SK-N-SH treated with all-trans-retinoic acid at 6 μM for 48 hours (cell line): ENCODE measurements at regions not wholly inside any gene's neighbourhood (a gene's known extent, or its start where the extent isn't known, plus 50 kb on each side); places are given as distances from the start of the nearest gene placed in this dataset.

ENCODE experiments used
- ATAC-seq: fragments of 200-7000 bp; cut with Tn5 transposase; 3 replicates; pipeline ENCODE4 v1.9.1; 2020; ENCODE audit warnings: mild to moderate bottlenecking, moderate library complexity
- ARNTL ChIP-seq: fragments of 450-650 bp; formaldehyde crosslinking; IDR thresholded peaks from 2 replicates; pipeline ENCODE4 v1.5.0; 2020; ENCODE audit warnings: low read depth, mild to moderate bottlenecking, moderate library complexity, borderline replicate concordance
- BACH2 ChIP-seq: fragments of 250-450 bp; sonication (Bioruptor Pico); IDR thresholded peaks from 2 replicates; pipeline ENCODE4 v1.9.0; 2021; ENCODE audit warnings: mild to moderate bottlenecking, borderline replicate concordance
- CSDC2 ChIP-seq: fragments of 250-450 bp; sonication (Bioruptor Pico); IDR thresholded peaks from 2 replicates; pipeline ENCODE4 v1.5.0; 2020; ENCODE audit warnings: mild to moderate bottlenecking, moderate library complexity
- ESRRG ChIP-seq: fragments of 250-450 bp; sonication (Bioruptor Pico); IDR thresholded peaks from 2 replicates; pipeline ENCODE4 v1.6.1; 2021; ENCODE audit warnings: mild to moderate bottlenecking
- GLIS3 ChIP-seq: fragments of 250-450 bp; sonication (Bioruptor Pico); IDR thresholded peaks from 2 replicates; pipeline ENCODE4 v1.5.0; 2020; ENCODE audit warnings: mild to moderate bottlenecking, moderate library complexity
- ISL1 ChIP-seq: fragments of 250-450 bp; sonication (Bioruptor Pico); IDR thresholded peaks from 2 replicates; pipeline ENCODE4 v2.1.2; 2022; ENCODE audit warnings: mild to moderate bottlenecking, moderate library complexity
- OSR1 ChIP-seq: fragments of 250-450 bp; sonication (Bioruptor Pico); IDR thresholded peaks from 2 replicates; pipeline ENCODE4 v1.8.0; 2022; ENCODE audit warnings: moderate library complexity, mild to moderate bottlenecking, inconsistent platforms
- PATZ1 ChIP-seq: fragments of 250-450 bp; sonication (Bioruptor Pico); IDR thresholded peaks from 2 replicates; pipeline ENCODE4 v1.8.0; 2020; ENCODE audit warnings: mild to moderate bottlenecking, moderate library complexity, borderline replicate concordance
- POU6F1 ChIP-seq: fragments of 250-450 bp; sonication (Bioruptor Pico); IDR thresholded peaks from 2 replicates; pipeline ENCODE4 v1.8.0; 2021; ENCODE audit warnings: low read depth, mild to moderate bottlenecking, moderate library complexity, borderline replicate concordance
- PPARA ChIP-seq: fragments of 250-450 bp; sonication (Bioruptor Pico); IDR thresholded peaks from 2 replicates; pipeline ENCODE4 v1.5.0; 2020; ENCODE audit warnings: mild to moderate bottlenecking, borderline replicate concordance
- SNAI2 ChIP-seq: fragments of 250-450 bp; sonication (Bioruptor Pico); IDR thresholded peaks from 2 replicates; pipeline ENCODE4 v1.5.0; 2020; ENCODE audit warnings: mild to moderate bottlenecking, moderate library complexity
- TCF4 ChIP-seq: fragments of 250-450 bp; sonication (Bioruptor Pico); IDR thresholded peaks from 2 replicates; pipeline ENCODE4 v1.8.0; 2021; ENCODE audit warnings: mild to moderate bottlenecking, moderate library complexity, borderline replicate concordance
- ZC3H10 ChIP-seq: fragments of 250-450 bp; sonication (Bioruptor Pico); IDR thresholded peaks from 2 replicates; pipeline ENCODE4 v1.5.1; 2021; ENCODE audit warnings: mild to moderate bottlenecking, moderate library complexity
- ZFP3 ChIP-seq: fragments of 250-450 bp; sonication (Bioruptor Pico); IDR thresholded peaks from 2 replicates; pipeline ENCODE4 v1.5.0; 2020; ENCODE audit warnings: mild to moderate bottlenecking, moderate library complexity
- ZFP30 ChIP-seq: fragments of 450-650 bp; formaldehyde crosslinking; IDR thresholded peaks from 2 replicates; pipeline ENCODE4 v1.5.0; 2022; ENCODE audit warnings: mild to moderate bottlenecking, moderate library complexity
- ZNF565 ChIP-seq: fragments of 450-650 bp; formaldehyde crosslinking; conservative IDR thresholded peaks from 2 replicates; pipeline ENCODE4 v1.5.0; 2020; ENCODE audit warnings: low read depth, mild to moderate bottlenecking, moderate library complexity
- ZNF70 ChIP-seq: fragments of 450-650 bp; formaldehyde crosslinking; IDR thresholded peaks from 2 replicates; pipeline ENCODE4 v1.5.0; 2020; ENCODE audit warnings: mild to moderate bottlenecking, moderate library complexity
- ZNF8 ChIP-seq: fragments of 450-650 bp; formaldehyde crosslinking; IDR thresholded peaks from 2 replicates; pipeline ENCODE4 v1.5.0; 2020; ENCODE audit warnings: mild to moderate bottlenecking, moderate library complexity
- TF ChIP-seq, protein P1 (sequence below): fragments of 250-450 bp; sonication (Bioruptor Pico); IDR thresholded peaks from 2 replicates; pipeline ENCODE4 v1.5.1; 2020; ENCODE audit warnings: low read depth, mild to moderate bottlenecking, moderate library complexity
- TF ChIP-seq, protein P2 (sequence below): fragments of 250-450 bp; sonication (Bioruptor Pico); IDR thresholded peaks from 2 replicates; pipeline ENCODE4 v1.5.0; 2020; ENCODE audit warnings: mild to moderate bottlenecking, moderate library complexity
- TF ChIP-seq, protein P3 (sequence below): fragments of 250-450 bp; sonication (Bioruptor Pico); IDR thresholded peaks from 2 replicates; pipeline ENCODE4 v1.5.1; 2021; ENCODE audit warnings: mild to moderate bottlenecking, moderate library complexity

GRCh38 chr3:34300621-34301020 lies 502.2 kb downstream of the PDCD6IP start:
- TF ChIP-seq ZC3H10 = no peak
- TF ChIP-seq ZFP30 (CRISPR knock-in tag) = no peak
- TF ChIP-seq CSDC2 (CRISPR knock-in tag) = no peak
- TF ChIP-seq ESRRG (CRISPR knock-in tag) = no peak
- no peak for TF ChIP-seq PATZ1 (CRISPR knock-in tag)
- TF ChIP-seq ZNF70 = no peak
- no peak for TF ChIP-seq ZNF8
- TF ChIP-seq, protein P1, sequence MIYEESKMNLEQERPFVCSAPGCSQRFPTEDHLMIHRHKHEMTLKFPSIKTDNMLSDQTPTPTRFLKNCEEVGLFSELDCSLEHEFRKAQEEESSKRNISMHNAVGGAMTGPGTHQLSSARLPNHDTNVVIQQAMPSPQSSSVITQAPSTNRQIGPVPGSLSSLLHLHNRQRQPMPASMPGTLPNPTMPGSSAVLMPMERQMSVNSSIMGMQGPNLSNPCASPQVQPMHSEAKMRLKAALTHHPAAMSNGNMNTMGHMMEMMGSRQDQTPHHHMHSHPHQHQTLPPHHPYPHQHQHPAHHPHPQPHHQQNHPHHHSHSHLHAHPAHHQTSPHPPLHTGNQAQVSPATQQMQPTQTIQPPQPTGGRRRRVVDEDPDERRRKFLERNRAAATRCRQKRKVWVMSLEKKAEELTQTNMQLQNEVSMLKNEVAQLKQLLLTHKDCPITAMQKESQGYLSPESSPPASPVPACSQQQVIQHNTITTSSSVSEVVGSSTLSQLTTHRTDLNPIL (CRISPR knock-in tag) = no peak
- no peak for TF ChIP-seq TCF4 (CRISPR knock-in tag)
- TF ChIP-seq POU6F1 (CRISPR knock-in tag) = no peak
- TF ChIP-seq GLIS3 (CRISPR knock-in tag) = no peak
- TF ChIP-seq SNAI2 (CRISPR knock-in tag) = no peak
- TF ChIP-seq, protein P2, sequence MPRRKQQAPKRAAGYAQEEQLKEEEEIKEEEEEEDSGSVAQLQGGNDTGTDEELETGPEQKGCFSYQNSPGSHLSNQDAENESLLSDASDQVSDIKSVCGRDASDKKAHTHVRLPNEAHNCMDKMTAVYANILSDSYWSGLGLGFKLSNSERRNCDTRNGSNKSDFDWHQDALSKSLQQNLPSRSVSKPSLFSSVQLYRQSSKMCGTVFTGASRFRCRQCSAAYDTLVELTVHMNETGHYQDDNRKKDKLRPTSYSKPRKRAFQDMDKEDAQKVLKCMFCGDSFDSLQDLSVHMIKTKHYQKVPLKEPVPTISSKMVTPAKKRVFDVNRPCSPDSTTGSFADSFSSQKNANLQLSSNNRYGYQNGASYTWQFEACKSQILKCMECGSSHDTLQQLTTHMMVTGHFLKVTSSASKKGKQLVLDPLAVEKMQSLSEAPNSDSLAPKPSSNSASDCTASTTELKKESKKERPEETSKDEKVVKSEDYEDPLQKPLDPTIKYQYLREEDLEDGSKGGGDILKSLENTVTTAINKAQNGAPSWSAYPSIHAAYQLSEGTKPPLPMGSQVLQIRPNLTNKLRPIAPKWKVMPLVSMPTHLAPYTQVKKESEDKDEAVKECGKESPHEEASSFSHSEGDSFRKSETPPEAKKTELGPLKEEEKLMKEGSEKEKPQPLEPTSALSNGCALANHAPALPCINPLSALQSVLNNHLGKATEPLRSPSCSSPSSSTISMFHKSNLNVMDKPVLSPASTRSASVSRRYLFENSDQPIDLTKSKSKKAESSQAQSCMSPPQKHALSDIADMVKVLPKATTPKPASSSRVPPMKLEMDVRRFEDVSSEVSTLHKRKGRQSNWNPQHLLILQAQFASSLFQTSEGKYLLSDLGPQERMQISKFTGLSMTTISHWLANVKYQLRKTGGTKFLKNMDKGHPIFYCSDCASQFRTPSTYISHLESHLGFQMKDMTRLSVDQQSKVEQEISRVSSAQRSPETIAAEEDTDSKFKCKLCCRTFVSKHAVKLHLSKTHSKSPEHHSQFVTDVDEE (CRISPR knock-in tag) = no peak
- no peak for TF ChIP-seq ARNTL
- ATAC-seq = no peak

GRCh38 chr3:34301313-34301712 lies 502.9 kb downstream of the PDCD6IP start:
- no peak for TF ChIP-seq GLIS3 (CRISPR knock-in tag)
- no peak for TF ChIP-seq ZC3H10
- no peak for TF ChIP-seq SNAI2 (CRISPR knock-in tag)
- TF ChIP-seq, protein P3, sequence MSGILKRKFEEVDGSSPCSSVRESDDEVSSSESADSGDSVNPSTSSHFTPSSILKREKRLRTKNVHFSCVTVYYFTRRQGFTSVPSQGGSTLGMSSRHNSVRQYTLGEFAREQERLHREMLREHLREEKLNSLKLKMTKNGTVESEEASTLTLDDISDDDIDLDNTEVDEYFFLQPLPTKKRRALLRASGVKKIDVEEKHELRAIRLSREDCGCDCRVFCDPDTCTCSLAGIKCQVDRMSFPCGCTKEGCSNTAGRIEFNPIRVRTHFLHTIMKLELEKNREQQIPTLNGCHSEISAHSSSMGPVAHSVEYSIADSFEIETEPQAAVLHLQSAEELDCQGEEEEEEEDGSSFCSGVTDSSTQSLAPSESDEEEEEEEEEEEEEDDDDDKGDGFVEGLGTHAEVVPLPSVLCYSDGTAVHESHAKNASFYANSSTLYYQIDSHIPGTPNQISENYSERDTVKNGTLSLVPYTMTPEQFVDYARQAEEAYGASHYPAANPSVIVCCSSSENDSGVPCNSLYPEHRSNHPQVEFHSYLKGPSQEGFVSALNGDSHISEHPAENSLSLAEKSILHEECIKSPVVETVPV (CRISPR knock-in tag) = no peak
- TF ChIP-seq ARNTL = no peak
- no peak for TF ChIP-seq OSR1 (CRISPR knock-in tag)
- TF ChIP-seq PATZ1 (CRISPR knock-in tag) = no peak
- no peak for TF ChIP-seq POU6F1 (CRISPR knock-in tag)
- no peak for TF ChIP-seq ZNF565
- TF ChIP-seq ZNF70 = no peak
- TF ChIP-seq, protein P1 (CRISPR knock-in tag) = no peak
- no peak for TF ChIP-seq ISL1
- no peak for TF ChIP-seq BACH2
- TF ChIP-seq, protein P2 (CRISPR knock-in tag) = no peak
- no peak for TF ChIP-seq PPARA
- TF ChIP-seq ZFP3 (CRISPR knock-in tag) = no peak
- TF ChIP-seq, all 23 proteins: peak for 0
- no peak for ATAC-seq
